ENCODE measurements at regions not wholly inside any gene's neighbourhood (a gene's known extent, or its start where the extent isn't known, plus 50 kb on each side); places are given as distances from the start of the nearest gene placed in this dataset.
"Not testable (repeated sequence)": the region's sequence is repeated elsewhere in the genome, so short reads cannot be mapped to it uniquely, and the experiment has no call there.

DNA sequence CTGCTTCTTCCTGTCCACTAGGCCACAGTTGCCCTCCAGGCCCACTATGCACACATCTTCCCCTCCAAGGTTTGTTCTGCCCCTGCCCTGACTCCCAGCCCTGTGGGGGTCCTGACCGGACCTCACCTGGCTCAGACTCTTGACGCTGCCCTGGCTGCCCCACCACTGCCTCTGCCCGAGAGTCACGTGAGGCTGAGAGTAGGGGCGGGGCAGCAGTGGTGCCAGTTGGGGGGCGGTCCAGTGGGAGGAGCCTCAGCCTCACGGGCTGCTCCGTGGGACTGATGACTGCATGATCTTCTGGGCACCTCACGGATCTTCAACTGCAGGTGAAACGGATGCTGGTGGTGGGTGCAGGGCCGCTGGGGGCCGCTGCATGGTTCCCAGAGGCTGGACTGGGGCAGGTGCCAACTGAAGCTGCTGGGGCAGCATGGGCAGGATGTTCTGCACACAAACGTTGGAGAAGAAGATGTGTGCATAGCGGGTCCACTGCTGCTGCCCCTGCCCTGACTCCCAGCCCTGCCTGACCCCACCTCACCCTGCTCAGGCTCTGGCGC, 77.6 kb downstream of the HHIPL2 start:
- DNase-seq, result not testable (repeated sequence)

GRCh38 chr1:222466150-222466865, 81.6 kb downstream of the HHIPL2 start:
- DNase-seq, result no peak

GRCh38 chr1:222465211-222466041, 82.5 kb downstream of the HHIPL2 start:
- peak; percentile 53 for DNase-seq

- peak; percentile 46 for DNase-seq
Observed at GRCh38 chr1:222464841-222465210, 83.1 kb downstream of the HHIPL2 start.

- no peak for DNase-seq
Observed at GRCh38 chr1:222463059-222463730, 84.7 kb downstream of the HHIPL2 start.

DNA sequence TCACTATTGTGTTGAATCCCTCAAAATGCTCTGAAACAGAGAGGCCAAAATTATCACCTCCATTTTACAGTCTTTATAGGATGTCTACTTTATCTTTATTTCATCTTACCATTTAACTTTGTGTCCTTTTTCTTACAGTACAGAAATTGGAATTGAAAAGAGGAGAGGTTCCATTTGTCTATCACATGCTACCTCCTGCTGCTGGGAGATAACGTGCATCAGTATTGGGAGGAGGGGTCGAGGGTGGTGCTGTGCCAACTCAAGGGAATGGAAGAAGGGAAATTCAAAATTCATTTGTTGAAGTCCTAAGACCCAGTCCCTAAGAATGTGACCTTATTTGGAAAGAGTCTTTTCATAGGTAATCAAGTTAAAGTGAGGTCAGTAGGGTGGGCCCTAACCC, 85.3 kb downstream of the HHIPL2 start:
- no peak for DNase-seq

- DNase-seq, result no peak
Observed at GRCh38 chr1:222461941-222462340, 86.0 kb downstream of the HHIPL2 start.

DNA sequence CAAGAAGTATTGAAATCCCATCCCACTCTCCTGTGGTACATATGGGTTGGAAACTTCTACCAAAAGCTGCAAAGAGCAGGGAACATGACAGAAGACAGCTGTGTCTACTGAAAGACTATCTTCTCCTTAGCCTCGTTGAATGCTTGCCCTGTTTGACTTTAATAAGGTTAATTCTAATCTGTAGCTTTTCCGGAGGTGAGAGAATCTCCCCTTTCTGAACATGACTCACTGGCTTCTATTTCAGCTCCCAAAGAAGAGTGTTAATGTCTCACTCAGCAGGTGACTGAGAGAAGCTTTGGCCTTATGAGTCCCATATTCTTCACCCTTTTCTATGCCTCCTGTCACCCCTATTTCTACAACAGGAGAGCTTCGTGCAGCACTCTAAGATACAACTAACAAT, 88.3 kb downstream of the HHIPL2 start:
- DNase-seq, result no peak

GRCh38 chr1:222457513-222457912, 90.4 kb downstream of the HHIPL2 start:
- DNase-seq, result no peak

- no peak for DNase-seq
Observed at GRCh38 chr1:222457084-222457483, 90.8 kb downstream of the HHIPL2 start.

- peak; percentile 75 for DNase-seq
Observed at GRCh38 chr1:222455188-222455879, 92.6 kb downstream of the HHIPL2 start.

- DNase-seq, result no peak
Observed at GRCh38 chr1:222454782-222455181, 93.1 kb downstream of the HHIPL2 start.

GRCh38 chr1:222454186-222454585, 93.7 kb downstream of the HHIPL2 start:
- no peak for DNase-seq

GRCh38 chr1:222452031-222452430, 95.9 kb downstream of the HHIPL2 start:
- DNase-seq, result no peak

DNA sequence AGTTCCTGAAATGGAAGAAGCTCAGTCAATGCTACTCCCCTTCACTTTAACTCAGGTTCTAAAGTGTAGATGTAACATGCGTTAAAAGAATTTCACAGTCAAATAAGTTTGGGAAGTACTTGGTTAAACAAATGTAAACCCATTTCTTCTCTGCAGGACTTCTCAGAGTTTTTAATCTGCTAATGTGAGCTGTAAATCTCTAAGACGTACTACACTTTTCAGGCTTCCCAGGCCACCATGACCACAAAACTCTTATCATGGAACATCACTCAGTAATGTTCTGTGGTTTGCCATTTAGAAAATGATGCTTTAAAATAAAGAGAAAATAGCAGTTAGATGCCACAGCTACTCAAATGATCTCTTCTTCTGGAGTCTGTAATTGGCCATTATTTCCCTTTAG, 104.3 kb downstream of the HHIPL2 start:
- DNase-seq, result no peak

GRCh38 chr1:222441066-222441465, 106.8 kb downstream of the HHIPL2 start:
- no peak for DNase-seq

GRCh38 chr1:222424826-222425225, 123.1 kb downstream of the HHIPL2 start:
- no peak for DNase-seq

GRCh38 chr1:222421380-222421779, 126.5 kb downstream of the HHIPL2 start:
- DNase-seq, result no peak

DNA sequence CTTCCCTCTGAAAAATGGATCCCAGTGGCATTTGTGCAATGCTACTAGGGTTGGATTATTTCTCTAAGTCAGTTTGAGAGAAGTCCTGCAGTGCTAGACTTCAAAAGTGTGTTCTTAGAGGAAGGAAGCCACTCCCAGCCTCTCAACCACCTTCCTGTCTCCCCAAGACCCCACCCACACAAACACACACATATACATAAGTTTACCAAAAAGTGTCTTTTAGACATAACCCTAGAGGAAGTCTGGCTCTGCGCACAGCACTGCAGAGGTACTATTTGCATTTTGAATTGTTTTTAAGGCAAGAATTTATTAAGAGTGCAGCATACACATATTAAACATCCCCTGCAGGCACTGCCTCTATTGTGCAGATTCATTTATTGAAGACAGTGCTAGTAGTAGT, 127.3 kb downstream of the HHIPL2 start:
- DNase-seq, result peak; percentile 10

DNA sequence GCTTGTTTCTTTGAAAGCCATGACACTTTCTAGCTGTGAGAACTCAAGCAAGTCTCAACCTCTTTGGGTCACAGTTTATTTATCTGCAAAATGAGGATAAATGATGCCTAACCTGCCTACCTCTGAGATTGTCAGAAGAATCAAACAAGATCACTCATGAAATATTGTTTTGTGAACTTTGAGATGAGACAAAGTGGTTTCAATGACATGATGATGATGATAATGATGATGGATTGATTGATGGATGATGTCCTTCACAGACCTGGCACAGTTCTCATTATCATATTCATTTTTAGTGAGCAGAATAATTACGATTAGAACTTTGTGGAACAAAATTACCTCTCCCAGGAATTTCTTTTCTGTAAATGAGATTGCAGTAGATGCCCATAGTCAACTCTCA, 129.2 kb downstream of the HHIPL2 start:
- DNase-seq, result no peak

GRCh38 chr1:222417264-222417663, 130.6 kb downstream of the HHIPL2 start:
- DNase-seq, result no peak

- DNase-seq, result no peak
Observed at GRCh38 chr1:222416001-222416791, 131.7 kb downstream of the HHIPL2 start.
